ENCODE measurements at regions not wholly inside any gene's neighbourhood (a gene's known extent, or its start where the extent isn't known, plus 50 kb on each side); places are given as distances from the start of the nearest gene placed in this dataset.

DNA sequence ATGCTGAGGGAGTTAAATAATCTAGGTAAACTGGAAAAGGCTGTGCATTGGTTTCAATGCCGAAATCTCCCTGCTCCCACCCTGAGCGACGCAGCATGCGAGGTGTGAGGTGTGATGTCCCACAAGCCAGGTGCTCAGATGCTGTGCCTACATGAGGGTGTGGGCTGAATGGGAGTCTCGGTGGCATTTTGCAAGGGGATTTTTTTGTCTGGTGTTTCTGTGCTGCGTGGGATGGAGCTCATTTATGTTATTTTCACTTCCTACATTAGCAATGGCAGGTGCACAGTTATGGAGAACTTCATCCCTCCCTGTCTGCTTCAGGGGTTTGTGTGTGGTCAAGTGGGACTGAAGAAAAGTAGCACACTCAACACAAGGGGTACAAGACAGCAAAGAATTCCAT lies 110.2 kb upstream of the CCDC68 start:
- TF ChIP-seq POLR2AphosphoS5 (IDR thresholded peaks at IDR 0.05; ENCODE audit: low read depth): no peak
- no peak for TF ChIP-seq EZH2 (IDR thresholded peaks at IDR 0.05; ENCODE audit: low read depth, unreplicated experiment)
- TF ChIP-seq, protein P1, sequence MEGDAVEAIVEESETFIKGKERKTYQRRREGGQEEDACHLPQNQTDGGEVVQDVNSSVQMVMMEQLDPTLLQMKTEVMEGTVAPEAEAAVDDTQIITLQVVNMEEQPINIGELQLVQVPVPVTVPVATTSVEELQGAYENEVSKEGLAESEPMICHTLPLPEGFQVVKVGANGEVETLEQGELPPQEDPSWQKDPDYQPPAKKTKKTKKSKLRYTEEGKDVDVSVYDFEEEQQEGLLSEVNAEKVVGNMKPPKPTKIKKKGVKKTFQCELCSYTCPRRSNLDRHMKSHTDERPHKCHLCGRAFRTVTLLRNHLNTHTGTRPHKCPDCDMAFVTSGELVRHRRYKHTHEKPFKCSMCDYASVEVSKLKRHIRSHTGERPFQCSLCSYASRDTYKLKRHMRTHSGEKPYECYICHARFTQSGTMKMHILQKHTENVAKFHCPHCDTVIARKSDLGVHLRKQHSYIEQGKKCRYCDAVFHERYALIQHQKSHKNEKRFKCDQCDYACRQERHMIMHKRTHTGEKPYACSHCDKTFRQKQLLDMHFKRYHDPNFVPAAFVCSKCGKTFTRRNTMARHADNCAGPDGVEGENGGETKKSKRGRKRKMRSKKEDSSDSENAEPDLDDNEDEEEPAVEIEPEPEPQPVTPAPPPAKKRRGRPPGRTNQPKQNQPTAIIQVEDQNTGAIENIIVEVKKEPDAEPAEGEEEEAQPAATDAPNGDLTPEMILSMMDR (conservative IDR thresholded peaks at IDR 0.05; ENCODE audit: low read depth in 2 of 2): no peak
